ENCODE measurements at regions not wholly inside any gene's neighbourhood (a gene's known extent, or its start where the extent isn't known, plus 50 kb on each side); places are given as distances from the start of the nearest gene placed in this dataset.

DNA sequence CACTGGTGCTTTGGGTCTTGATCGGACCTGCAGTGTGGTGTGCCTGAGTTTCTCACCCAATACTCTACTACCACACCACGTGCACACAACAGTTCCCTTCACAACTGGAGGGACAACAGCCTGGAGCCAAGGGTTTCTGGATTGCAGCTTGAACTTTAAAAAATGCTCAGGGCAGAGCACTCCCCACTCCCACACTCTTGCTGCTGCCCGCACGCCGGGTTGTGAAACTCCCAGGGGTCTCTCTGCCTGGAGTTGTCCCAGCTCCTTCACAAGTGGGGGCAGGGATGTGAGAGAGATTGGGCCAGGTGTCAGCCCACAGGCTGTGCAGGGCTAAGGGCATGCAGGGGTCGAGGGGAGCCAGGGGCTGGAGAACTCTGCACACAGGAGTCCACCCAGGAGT lies 89.4 kb downstream of the GALR1 start:
- no peak overlapping the region for H3K4me3 ChIP-seq (ENCODE audit: low read depth, low read length, poor library complexity, severe bottlenecking)
- no peak for DNase-seq (ENCODE audit: low spot score)
- H3K36me3 ChIP-seq (ENCODE audit: insufficient read depth, low read length, poor library complexity, severe bottlenecking): no peaks in the 10 kb centered on the region
- H3K4me1 ChIP-seq (ENCODE audit: insufficient read depth, low read length, poor library complexity, severe bottlenecking): no peaks in the 10 kb centered on the region
- peaks cover 36% of the 10 kb centered on the region for H3K9me3 ChIP-seq (ENCODE audit: low read depth, low read length, poor library complexity, severe bottlenecking)
- TF ChIP-seq, protein P1, sequence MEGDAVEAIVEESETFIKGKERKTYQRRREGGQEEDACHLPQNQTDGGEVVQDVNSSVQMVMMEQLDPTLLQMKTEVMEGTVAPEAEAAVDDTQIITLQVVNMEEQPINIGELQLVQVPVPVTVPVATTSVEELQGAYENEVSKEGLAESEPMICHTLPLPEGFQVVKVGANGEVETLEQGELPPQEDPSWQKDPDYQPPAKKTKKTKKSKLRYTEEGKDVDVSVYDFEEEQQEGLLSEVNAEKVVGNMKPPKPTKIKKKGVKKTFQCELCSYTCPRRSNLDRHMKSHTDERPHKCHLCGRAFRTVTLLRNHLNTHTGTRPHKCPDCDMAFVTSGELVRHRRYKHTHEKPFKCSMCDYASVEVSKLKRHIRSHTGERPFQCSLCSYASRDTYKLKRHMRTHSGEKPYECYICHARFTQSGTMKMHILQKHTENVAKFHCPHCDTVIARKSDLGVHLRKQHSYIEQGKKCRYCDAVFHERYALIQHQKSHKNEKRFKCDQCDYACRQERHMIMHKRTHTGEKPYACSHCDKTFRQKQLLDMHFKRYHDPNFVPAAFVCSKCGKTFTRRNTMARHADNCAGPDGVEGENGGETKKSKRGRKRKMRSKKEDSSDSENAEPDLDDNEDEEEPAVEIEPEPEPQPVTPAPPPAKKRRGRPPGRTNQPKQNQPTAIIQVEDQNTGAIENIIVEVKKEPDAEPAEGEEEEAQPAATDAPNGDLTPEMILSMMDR (conservative IDR thresholded peaks at IDR 0.05; ENCODE audit: low read depth, low read length): no peak
- TF ChIP-seq EZH2 (IDR thresholded peaks at IDR 0.05; ENCODE audit: borderline replicate concordance, low read depth, low read length, poor library complexity, severe bottlenecking): no peak
- POLR2A ChIA-PET (ENCODE audit: low non-redundant PET): no interaction called here
- no peaks in the 10 kb centered on the region for H3K27me3 ChIP-seq (replicated peaks; ENCODE audit: insufficient read depth, low read depth, low read length, poor library complexity)
- CTCF ChIA-PET: no interaction called here
- BruUV-seq (replicated peaks): no TSS peak
- intact Hi-C loops (cut with micrococcal nuclease; ENCODE audit: unreplicated experiment): no loop called here
- H3K27ac ChIP-seq (ENCODE audit: low read depth, low read length, poor library complexity, severe bottlenecking): no peak overlapping the region

DNA sequence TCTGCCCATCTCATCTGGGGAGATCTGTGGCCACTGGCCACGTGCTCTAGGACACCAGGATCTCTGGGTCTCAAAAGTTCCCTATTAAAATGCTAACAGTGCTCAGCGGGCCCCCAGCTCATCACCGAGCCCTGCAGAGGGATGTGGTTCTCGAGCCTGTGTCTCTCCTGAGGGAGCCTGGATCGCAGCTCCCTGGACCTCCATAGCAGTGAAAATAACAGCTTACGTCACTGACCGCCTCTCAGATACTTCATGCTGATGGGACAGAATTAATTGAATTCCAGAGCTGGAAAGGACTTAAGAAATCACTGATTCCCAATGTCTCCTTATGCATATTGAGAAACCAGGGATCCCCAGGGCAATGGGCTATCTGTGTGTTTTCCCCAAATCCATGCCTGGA lies 90.0 kb downstream of the GALR1 start:
- BruUV-seq (replicated peaks): no TSS peak
- no peak for DNase-seq (ENCODE audit: low spot score)
- TF ChIP-seq, protein P1 (conservative IDR thresholded peaks at IDR 0.05; ENCODE audit: low read depth, low read length): no peak
- peaks cover 31% of the 10 kb centered on the region for H3K9me3 ChIP-seq (ENCODE audit: low read depth, low read length, poor library complexity, severe bottlenecking)
- no peaks in the 10 kb centered on the region for H3K4me1 ChIP-seq (ENCODE audit: insufficient read depth, low read length, poor library complexity, severe bottlenecking)
- POLR2A ChIA-PET (ENCODE audit: low non-redundant PET): no interaction called here
- no peaks in the 10 kb centered on the region for H3K27me3 ChIP-seq (replicated peaks; ENCODE audit: insufficient read depth, low read depth, low read length, poor library complexity)
- intact Hi-C loops (cut with micrococcal nuclease; ENCODE audit: unreplicated experiment): no loop called here
- no peak overlapping the region for H3K4me3 ChIP-seq (ENCODE audit: low read depth, low read length, poor library complexity, severe bottlenecking)
- no peak overlapping the region for H3K27ac ChIP-seq (ENCODE audit: low read depth, low read length, poor library complexity, severe bottlenecking)
- CTCF ChIA-PET: no interaction called here
- no peaks in the 10 kb centered on the region for H3K36me3 ChIP-seq (ENCODE audit: insufficient read depth, low read length, poor library complexity, severe bottlenecking)

DNA sequence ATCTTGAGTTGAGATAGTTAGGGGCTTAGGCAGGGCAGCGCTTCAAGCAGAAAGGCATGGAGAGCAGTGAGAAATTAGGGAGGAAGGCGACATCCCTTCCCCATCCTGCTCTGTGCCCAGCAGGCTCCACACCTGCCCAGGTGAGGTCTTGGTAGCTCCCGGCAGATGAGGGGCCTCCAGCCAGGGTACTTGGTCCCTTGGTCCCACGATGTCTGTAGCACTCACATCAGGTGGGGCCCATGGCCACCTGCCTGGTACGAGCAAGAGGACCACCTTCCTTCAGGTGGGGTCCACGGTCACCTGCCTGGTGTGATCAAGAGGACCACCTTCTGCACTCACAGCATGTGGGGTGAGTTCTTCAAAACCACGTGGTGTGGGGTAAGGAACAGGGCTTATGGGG lies 91.2 kb downstream of the GALR1 start:
- no peak overlapping the region for H3K27ac ChIP-seq (ENCODE audit: low read depth, low read length, poor library complexity, severe bottlenecking)
- CTCF ChIA-PET: no interaction called here
- TF ChIP-seq, protein P1 (conservative IDR thresholded peaks at IDR 0.05; ENCODE audit: low read depth, low read length): no peak
- TF ChIP-seq EZH2 (IDR thresholded peaks at IDR 0.05; ENCODE audit: borderline replicate concordance, low read depth, low read length, poor library complexity, severe bottlenecking): no peak
- no peak overlapping the region for H3K4me3 ChIP-seq (ENCODE audit: low read depth, low read length, poor library complexity, severe bottlenecking)
- peaks cover 25% of the 10 kb centered on the region for H3K9me3 ChIP-seq (ENCODE audit: low read depth, low read length, poor library complexity, severe bottlenecking)
- H3K4me1 ChIP-seq (ENCODE audit: insufficient read depth, low read length, poor library complexity, severe bottlenecking): no peaks in the 10 kb centered on the region
- no peaks in the 10 kb centered on the region for H3K27me3 ChIP-seq (replicated peaks; ENCODE audit: insufficient read depth, low read depth, low read length, poor library complexity)
- no TSS peak for BruUV-seq (replicated peaks)
- DNase-seq (ENCODE audit: low spot score): no peak
- intact Hi-C loops (cut with micrococcal nuclease; ENCODE audit: unreplicated experiment): no loop called here
- H3K36me3 ChIP-seq (ENCODE audit: insufficient read depth, low read length, poor library complexity, severe bottlenecking): no peaks in the 10 kb centered on the region
- POLR2A ChIA-PET (ENCODE audit: low non-redundant PET): no interaction called here
